Astrocyte of the cerebellum (primary cell): ENCODE measurements at regions not wholly inside any gene's neighbourhood (a gene's known extent, or its start where the extent isn't known, plus 50 kb on each side); places are given as distances from the start of the nearest gene placed in this dataset.

ENCODE experiments used
- DNase-seq: peaks from one replicate; pipeline ENCODE4 v3.0.0-alpha.2; 2011; ENCODE audit warnings: low read depth
- H3K4me3 ChIP-seq: 2 replicates; pipeline ENCODE4 v1.5.1; 2011; ENCODE audit warnings: mild to moderate bottlenecking, low read depth, low read length, moderate library complexity
- in situ Hi-C: cut with HindIII; loops from 2 replicates; pipeline ENCODE4 v1.10.0; 2017; ENCODE audit warnings: low sequenced_read_pairs
- TF ChIP-seq, protein P1 (sequence below): IDR thresholded peaks from 2 replicates; pipeline ENCODE4 v1.5.1; 2012; ENCODE audit warnings: low read length, low read depth, moderate library complexity, mild to moderate bottlenecking; ENCODE audit errors: missing control alignments

DNA sequence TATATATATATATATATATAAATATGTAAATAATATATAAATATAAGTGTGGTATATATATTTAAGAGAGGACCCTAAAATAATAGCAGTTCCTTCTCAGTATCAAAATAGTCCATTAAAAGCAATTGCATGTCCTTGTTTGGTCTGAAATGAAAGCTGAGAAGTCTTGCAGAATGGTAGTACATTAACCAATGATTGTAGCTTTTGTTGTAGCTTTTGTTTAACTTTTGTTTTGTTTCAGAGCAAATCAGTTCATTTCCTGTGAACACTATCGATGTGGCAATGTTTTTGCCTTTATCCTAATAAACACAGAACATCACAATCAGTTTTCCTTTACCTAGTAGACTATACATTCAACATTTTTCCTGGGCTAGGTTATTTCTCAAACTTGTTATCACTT lies 1256.2 kb upstream of the SPRY2 start:
- in situ Hi-C loops, result no loop called here
- no peak for DNase-seq
- TF ChIP-seq, protein P1, sequence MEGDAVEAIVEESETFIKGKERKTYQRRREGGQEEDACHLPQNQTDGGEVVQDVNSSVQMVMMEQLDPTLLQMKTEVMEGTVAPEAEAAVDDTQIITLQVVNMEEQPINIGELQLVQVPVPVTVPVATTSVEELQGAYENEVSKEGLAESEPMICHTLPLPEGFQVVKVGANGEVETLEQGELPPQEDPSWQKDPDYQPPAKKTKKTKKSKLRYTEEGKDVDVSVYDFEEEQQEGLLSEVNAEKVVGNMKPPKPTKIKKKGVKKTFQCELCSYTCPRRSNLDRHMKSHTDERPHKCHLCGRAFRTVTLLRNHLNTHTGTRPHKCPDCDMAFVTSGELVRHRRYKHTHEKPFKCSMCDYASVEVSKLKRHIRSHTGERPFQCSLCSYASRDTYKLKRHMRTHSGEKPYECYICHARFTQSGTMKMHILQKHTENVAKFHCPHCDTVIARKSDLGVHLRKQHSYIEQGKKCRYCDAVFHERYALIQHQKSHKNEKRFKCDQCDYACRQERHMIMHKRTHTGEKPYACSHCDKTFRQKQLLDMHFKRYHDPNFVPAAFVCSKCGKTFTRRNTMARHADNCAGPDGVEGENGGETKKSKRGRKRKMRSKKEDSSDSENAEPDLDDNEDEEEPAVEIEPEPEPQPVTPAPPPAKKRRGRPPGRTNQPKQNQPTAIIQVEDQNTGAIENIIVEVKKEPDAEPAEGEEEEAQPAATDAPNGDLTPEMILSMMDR, result no peak
- H3K4me3 ChIP-seq, result no peak overlapping the region

DNA sequence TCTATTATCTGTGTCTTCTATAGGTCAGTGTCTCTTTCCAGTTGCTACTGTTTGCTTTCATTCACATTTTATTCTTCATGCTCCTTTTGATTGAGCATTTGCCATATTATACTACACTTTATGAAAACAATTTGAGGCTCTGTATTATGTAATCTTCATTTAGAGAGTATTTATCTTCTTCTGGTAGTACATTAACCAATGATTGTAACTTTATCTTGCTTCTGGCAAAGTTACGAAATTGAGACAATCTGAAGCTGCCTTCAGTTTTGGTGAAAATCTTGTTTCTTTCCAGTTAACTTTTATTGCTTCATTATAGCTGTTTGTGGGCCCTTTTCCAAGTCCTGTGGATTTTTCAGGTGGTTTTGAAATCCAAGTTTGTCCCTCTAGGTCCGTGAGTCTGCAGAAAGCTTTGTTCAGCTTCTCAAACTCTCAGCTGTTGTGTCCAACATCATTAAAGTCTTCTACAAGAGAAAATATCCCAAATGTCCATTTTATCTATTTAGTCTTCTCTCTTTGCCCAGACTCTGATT lies 1255.4 kb upstream of the SPRY2 start:
- DNase-seq, result no peak
- no peak overlapping the region for H3K4me3 ChIP-seq
- TF ChIP-seq, protein P1, result no peak
- in situ Hi-C loops, result no loop called here

DNA sequence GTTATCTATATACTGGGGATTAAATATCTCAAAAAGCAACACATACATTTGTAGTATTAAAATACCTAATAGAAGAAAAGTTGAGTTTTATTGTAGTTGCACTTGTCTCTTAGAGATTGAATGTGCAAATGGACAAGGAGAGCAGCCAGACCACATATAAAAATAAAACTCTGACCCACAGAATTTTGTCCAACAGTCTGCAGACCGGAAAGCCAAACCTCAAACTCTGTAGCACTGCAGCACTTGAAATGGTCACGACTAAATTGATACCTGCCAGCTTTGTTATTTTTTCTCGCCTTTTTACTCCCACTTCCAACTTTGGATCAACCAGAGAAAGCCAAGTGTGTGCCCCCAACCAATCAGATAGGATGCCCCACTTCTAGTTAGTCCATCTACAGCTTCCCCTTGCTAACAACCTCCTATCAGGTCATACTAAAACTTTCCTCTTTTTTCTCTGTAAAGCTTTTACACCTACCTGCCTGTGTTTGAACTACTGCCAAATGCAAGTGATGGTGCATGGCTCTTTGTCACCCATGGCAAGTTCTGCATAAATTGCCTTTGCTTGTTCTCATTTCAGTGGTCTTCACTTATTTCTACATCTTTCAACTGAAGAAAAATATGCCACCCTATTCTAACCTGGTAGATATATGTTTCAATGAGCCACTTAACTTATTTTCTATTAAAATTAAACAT lies 1250.7 kb upstream of the SPRY2 start:
- TF ChIP-seq, protein P1, result no peak
- no peak overlapping the region for H3K4me3 ChIP-seq
- no peak for DNase-seq
- in situ Hi-C loops, result no loop called here

DNA sequence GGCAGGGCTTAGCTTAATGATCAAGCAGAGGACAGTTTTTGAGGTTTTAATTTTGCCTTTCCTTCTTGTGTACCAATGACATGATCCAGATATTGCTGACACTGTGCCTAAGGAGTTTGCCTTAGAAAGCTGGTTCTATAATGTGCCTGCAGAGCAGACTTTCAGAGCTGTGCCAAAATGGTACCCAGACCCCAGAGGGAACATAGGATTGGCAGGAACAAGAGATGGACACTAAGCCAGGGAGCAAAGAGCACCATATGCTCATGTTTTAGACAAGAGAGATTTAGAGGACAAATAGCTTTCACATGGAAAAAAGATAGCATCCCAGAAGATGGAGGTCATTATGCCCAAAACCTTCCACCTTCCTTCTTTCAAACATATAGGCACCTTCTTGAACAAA lies 1241.5 kb upstream of the SPRY2 start:
- TF ChIP-seq, protein P1, result no peak
- in situ Hi-C loops, result no loop called here
- H3K4me3 ChIP-seq, result no peak overlapping the region
- no peak for DNase-seq

DNA sequence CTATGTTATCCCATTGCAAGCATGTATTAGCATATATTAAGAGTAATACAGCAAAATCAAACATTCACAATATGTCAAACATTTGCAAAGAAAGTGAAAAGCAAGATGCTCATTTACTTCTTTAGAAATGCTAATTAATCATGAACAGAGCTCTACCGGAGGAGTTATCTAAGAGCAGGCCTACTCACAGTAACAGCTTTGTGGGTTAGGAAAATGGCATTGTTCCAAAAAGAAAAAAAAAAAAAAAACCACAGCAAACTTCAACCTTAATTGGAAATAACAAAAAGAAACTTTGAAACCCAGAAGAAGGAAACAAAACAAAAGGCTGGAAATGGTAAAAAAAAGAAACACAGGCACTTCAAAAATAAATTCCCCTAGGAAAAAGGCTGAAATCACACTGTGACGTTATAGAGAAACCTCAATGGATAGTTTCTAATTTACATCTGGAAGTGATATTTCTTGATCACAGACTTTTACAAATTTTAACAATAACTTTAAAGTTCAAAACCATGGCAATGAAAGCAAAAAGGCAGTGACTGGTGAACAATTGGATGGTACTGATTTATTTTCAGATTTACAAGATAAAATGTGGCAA lies 1236.8 kb upstream of the SPRY2 start:
- peak; percentile 54 for DNase-seq
- TF ChIP-seq, protein P1, result no peak
- no peak overlapping the region for H3K4me3 ChIP-seq
- in situ Hi-C loops, result no loop called here

DNA sequence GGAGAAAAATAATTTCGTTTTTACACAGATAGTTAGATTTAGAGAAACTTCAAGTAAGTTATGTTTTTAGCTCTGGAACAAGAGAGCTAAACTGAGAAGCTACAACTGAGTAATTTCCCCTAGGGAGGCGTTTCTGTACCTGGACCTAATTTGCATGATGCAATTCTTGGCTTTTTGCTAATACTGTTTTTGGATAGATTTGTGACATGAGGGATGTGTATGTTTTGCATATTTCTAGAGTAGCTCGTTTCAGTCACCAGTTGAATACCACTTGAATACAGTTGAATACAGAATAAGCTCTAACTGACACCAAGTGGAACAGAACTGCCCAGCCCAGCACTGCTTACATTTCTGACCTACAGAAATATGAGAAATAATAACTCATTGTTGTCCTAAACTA lies 1227.9 kb upstream of the SPRY2 start:
- DNase-seq, result no peak
- TF ChIP-seq, protein P1, result no peak
- in situ Hi-C loops, result no loop called here
- H3K4me3 ChIP-seq, result no peak overlapping the region
